Mesodermal cell (in vitro differentiated cells): ENCODE measurements at regions not wholly inside any gene's neighbourhood (a gene's known extent, or its start where the extent isn't known, plus 50 kb on each side); places are given as distances from the start of the nearest gene placed in this dataset.
"Not testable (repeated sequence)": the region's sequence is repeated elsewhere in the genome, so short reads cannot be mapped to it uniquely, and the experiment has no call there.

Experiments used
- H3K27ac ChIP-seq: 2 replicates; pipeline ENCODE4 v1.7.0; 2013; ENCODE audit warnings: mild to moderate bottlenecking, low read depth, low read length, moderate library complexity; ENCODE audit not compliant: severe bottlenecking
- H3K36me3 ChIP-seq: 2 replicates; pipeline ENCODE4 v1.7.1; 2013; ENCODE audit warnings: mild to moderate bottlenecking, low read length, moderate library complexity; ENCODE audit not compliant: control insufficient read depth, insufficient read depth
- H3K4me1 ChIP-seq: one replicate; pipeline ENCODE4 v1.7.1; 2013; ENCODE audit warnings: mild to moderate bottlenecking, low read length; ENCODE audit not compliant: insufficient read depth, control insufficient read depth, poor library complexity, severe bottlenecking
- H3K4me3 ChIP-seq: 2 replicates; pipeline ENCODE4 v1.7.0; 2013; ENCODE audit warnings: low read length, control low read depth, mild to moderate bottlenecking; ENCODE audit not compliant: insufficient read depth, poor library complexity, severe bottlenecking; ENCODE audit errors: extremely low read depth
- H3K9me3 ChIP-seq: 2 replicates; pipeline ENCODE4 v1.7.1; 2013; ENCODE audit warnings: mild to moderate bottlenecking, low read length, moderate library complexity; ENCODE audit not compliant: control insufficient read depth
- WGBS, 2 experiments: methylation state at CpG; one replicate each; pipeline ENCODE4 v1.1.5; 2013; ENCODE audit warnings: missing lambda C conversion rate in 2 of 2; ENCODE audit not compliant: insufficient coverage in 2 of 2; 5-methylcytosine and 5-hydroxymethylcytosine counted together

DNA sequence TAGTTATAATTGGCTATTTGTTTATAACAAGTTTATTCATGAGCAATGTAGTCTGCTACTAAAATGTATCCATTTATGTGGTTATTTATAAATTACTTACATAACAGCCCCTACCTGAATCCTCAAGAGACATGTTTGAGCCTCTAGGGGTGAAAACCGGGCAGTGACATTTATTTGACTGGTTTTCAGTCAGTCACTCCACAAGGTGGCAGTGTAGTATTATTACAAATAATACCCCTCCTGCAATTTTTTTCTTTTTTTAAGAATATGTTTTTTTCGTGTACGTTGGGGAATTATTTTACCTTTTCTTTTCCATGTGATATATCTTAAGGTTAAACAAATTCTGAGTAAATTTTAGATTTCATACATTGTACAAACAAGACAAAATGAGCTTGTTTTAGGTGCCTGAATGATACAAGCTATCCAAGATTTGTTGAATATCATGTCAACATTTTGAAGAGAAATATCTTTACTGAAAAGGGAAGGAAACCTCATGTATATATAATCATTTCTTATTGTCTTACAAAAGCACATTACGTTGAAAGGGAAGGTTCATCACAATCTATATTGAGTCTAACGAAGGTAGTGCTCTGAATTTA lies 598.7 kb upstream of the TECRL start:
- 0% methylated on average over 1 of the region's 5 CpGs; no CpG with 5 or more reads in 1 of the 2 experiments for WGBS, 2 experiments
- H3K4me3 ChIP-seq, result no peak overlapping the region
- H3K27ac ChIP-seq, result no peak overlapping the region
- no peaks in the 10 kb centered on the region for H3K4me1 ChIP-seq
- H3K36me3 ChIP-seq, result no peaks in the 10 kb centered on the region
- H3K9me3 ChIP-seq, result no peaks in the 10 kb centered on the region

GRCh38 chr4:64975177-64975576 lies 565.9 kb upstream of the TECRL start:
- Histone ChIP-seq H3K9me3 (no peaks in the 10 kb centered on the region), H3K36me3 (no peaks in the 10 kb centered on the region), H3K4me3 (no peak overlapping the region), H3K4me1 (no peaks in the 10 kb centered on the region), H3K27ac (no peak overlapping the region)

DNA sequence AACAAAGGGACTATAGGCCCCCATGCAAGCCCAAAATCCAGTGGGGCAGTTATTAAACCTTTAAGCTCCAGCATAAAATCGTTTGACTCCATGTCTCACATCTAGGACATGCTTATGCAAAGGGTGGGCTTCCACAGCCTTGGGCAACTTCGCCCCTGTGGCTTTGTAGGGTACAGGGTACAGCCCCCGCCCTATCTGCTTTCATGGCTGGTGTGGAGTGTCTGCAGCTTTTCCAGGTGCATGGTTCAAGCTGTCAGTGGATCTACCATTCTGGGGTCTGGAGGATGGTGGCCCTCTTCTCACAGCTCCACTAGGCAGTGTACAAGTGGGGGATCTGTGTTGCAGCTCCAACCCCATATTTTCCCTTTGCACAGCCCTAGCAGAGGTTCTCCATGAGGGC lies 559.8 kb upstream of the TECRL start:
- WGBS, 2 experiments, result 94 to 100% methylated on average over 1 to 3 of the region's 3 CpGs
- no peaks in the 10 kb centered on the region for H3K4me1 ChIP-seq
- no peak overlapping the region for H3K27ac ChIP-seq
- H3K4me3 ChIP-seq, result no peak overlapping the region
- H3K36me3 ChIP-seq, result no peaks in the 10 kb centered on the region
- no peaks in the 10 kb centered on the region for H3K9me3 ChIP-seq

GRCh38 chr4:64967286-64967685 lies 558.0 kb upstream of the TECRL start:
- no CpG with 5 or more reads among the region's 2 CpGs for WGBS, 2 experiments
- H3K9me3 ChIP-seq, result no peaks in the 10 kb centered on the region
- no peaks in the 10 kb centered on the region for H3K36me3 ChIP-seq
- no peak overlapping the region for H3K4me3 ChIP-seq
- H3K27ac ChIP-seq, result no peak overlapping the region
- no peaks in the 10 kb centered on the region for H3K4me1 ChIP-seq

- Histone ChIP-seq H3K4me1 (no peaks in the 10 kb centered on the region), H3K4me3 (no peak overlapping the region), H3K9me3 (peaks cover 4% of the 10 kb centered on the region), H3K27ac (no peak overlapping the region), H3K36me3 (no peaks in the 10 kb centered on the region)
- WGBS, 2 experiments, result 67 to 80% methylated on average over 1 of the region's 4 CpGs
Measured at GRCh38 chr4:64960516-64960915, 551.3 kb upstream of the TECRL start.

DNA sequence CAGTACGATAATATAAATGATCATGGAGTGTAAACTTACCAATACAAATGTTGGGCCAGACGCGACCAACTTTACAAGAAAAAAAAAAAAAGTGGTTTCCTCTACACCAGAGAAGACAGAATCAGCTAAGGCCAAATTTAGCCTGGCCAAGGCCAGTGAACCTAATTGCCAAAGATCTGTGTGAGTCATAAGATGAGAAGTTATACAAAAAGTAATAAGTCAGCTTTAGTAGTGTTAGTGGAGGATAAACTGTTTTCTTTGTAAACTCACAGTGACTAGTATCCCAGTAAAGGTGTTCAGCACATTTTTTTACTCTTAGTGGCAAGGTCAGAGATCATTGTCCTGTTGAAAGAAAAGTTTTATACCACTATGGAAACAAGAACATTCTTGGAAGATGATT lies 531.4 kb upstream of the TECRL start:
- Histone ChIP-seq H3K9me3 (no peaks in the 10 kb centered on the region), H3K27ac (no peak overlapping the region), H3K4me3 (no peak overlapping the region), H3K4me1 (no peaks in the 10 kb centered on the region), H3K36me3 (no peaks in the 10 kb centered on the region)
- WGBS, 2 experiments, result no CpG with 5 or more reads among the region's 3 CpGs

DNA sequence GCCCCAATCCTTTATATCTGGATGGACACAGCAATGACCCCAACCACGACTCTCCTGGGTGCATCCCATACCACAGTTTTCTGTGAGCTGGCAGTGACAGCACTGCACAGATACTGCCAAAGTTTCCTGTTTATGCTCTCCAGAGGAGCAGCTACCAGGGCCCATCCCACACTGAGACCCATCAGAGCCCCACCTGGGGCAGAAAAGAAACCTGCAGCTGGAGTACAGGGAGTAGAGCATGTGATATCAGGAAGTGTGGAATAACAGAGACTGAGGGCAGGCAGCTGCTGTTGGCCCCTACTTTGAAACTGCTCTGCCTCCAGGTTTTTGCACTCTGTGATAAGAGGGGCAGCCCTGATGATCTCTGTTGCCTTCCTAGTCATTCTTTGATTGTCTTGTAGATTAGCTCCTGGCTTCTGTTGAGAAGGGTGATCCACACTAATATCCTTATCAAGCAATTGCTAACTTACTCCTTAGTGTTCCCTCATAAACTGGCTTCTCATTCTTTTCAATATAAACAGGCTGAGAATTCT lies 526.3 kb upstream of the TECRL start:
- Histone ChIP-seq H3K4me3 (no peak overlapping the region), H3K27ac (no peak overlapping the region), H3K36me3 (no peaks in the 10 kb centered on the region), H3K4me1 (no peaks in the 10 kb centered on the region), H3K9me3 (no peaks in the 10 kb centered on the region)
- no CpG with 5 or more reads among the region's 1 CpG for WGBS, 2 experiments

GRCh38 chr4:64911846-64912245 lies 502.6 kb upstream of the TECRL start:
- no peak overlapping the region for H3K4me3 ChIP-seq
- no peaks in the 10 kb centered on the region for H3K36me3 ChIP-seq
- H3K9me3 ChIP-seq, result no peaks in the 10 kb centered on the region
- H3K27ac ChIP-seq, result no peak overlapping the region
- WGBS, 2 experiments, result 86% methylated on average over 1 of the region's 2 CpGs; no CpG with 5 or more reads in 1 of the 2 experiments
- no peaks in the 10 kb centered on the region for H3K4me1 ChIP-seq

- H3K9me3 ChIP-seq, result no peaks in the 10 kb centered on the region
- no peak overlapping the region for H3K4me3 ChIP-seq
- no peak overlapping the region for H3K27ac ChIP-seq
- WGBS, 2 experiments, result 100% methylated on average over 1 of the region's 2 CpGs; no CpG with 5 or more reads in 1 of the 2 experiments
- H3K4me1 ChIP-seq, result no peaks in the 10 kb centered on the region
- no peaks in the 10 kb centered on the region for H3K36me3 ChIP-seq
Measured at GRCh38 chr4:64903986-64904385, 494.7 kb upstream of the TECRL start.

DNA sequence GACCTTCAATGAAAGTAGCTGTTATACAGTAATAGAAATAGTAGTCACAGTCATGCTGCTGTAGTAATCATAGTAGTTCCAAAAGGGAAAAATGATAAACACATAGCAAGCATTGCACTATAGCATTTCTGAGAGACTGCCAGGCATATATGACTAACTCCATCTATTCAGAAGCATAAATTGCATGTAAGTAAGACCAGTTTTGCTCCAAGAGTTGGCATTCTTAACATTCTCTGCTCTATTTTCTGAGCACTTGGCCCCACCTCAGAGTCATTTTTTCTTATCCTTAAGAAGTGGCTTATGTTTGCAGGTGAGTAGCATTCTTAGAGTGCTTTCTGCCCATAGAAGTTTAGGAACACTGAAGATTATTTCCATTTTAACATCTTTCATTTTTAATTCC lies 490.3 kb upstream of the TECRL start:
- Histone ChIP-seq H3K36me3 (no peaks in the 10 kb centered on the region), H3K4me1 (no peaks in the 10 kb centered on the region), H3K9me3 (no peaks in the 10 kb centered on the region), H3K27ac (no peak overlapping the region), H3K4me3 (no peak overlapping the region)

DNA sequence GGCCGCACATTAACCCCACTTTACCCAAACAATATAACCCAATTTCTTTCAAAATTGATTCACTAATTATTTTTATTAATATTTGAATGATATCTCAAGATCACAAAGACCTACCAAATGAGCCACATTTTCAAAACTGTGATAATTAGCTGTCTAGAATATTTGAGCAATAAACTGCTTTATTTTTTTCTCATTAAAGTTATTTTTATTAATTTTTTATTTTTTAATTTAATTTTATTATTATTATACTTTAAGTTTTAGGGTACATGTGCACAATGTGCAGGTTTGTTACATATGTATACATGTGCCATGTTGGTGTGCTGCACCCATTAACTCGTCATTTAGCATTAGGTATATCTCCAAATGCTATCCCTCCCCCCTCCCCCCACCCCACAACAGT lies 489.8 kb upstream of the TECRL start:
- WGBS, 2 experiments, result no CpG with 5 or more reads among the region's 2 CpGs
- not testable (repeated sequence) for H3K27ac ChIP-seq, H3K36me3 ChIP-seq, H3K4me1 ChIP-seq, H3K4me3 ChIP-seq, H3K9me3 ChIP-seq
